ENCODE measurements at regions not wholly inside any gene's neighbourhood (a gene's known extent, or its start where the extent isn't known, plus 50 kb on each side); places are given as distances from the start of the nearest gene placed in this dataset.

DNA sequence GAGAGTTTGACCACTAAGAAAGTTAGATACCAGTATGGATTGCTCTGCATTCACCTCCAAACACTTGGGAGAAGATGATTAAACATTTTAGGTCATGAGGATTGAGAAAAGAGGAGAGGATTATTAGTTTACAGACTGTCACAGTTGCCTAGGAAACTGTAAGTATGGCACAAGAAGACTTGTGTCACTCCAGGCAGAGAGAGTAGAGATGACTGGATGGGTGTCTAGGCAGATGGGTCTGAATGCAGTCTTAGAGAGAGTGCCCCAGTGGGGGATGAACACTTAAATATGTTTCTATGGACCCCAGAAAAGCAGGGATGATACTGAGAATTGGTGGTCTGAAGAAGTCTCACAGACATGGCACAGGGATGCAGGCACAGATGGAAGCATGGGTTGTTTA, 477.6 kb upstream of the B3GALT2 start:
- Histone ChIP-seq H3K9ac (ENCODE audit: low read length in 3 of 3) (no peak overlapping the region), H3K27me3 (ENCODE audit: control insufficient read depth, insufficient read depth, low read length) (no peaks in the 10 kb centered on the region), H3K4me3 (ENCODE audit: low read length in 3 of 3) (no peak overlapping the region), H3K9me3 (ENCODE audit: control insufficient read depth in 2 of 3, insufficient read depth in 1 of 3, low read length in 3 of 3) (no peaks in the 10 kb centered on the region), H3K36me3 (ENCODE audit: control insufficient read depth in 2 of 3, insufficient read depth in 3 of 3, low read length in 3 of 3) (no peaks in the 10 kb centered on the region), H3K27ac (ENCODE audit: low read depth in 2 of 2, low read length in 2 of 2) (no peak overlapping the region), H3K4me1 (ENCODE audit: control insufficient read depth in 2 of 3, insufficient read depth in 2 of 3, low read depth in 1 of 3, low read length in 3 of 3) (no peaks in the 10 kb centered on the region)
- no peak for DNase-seq
- no peak for FAIRE-seq
- intact Hi-C loops (cut with DNase I), result no loop called here
- TF ChIP-seq, protein P1, sequence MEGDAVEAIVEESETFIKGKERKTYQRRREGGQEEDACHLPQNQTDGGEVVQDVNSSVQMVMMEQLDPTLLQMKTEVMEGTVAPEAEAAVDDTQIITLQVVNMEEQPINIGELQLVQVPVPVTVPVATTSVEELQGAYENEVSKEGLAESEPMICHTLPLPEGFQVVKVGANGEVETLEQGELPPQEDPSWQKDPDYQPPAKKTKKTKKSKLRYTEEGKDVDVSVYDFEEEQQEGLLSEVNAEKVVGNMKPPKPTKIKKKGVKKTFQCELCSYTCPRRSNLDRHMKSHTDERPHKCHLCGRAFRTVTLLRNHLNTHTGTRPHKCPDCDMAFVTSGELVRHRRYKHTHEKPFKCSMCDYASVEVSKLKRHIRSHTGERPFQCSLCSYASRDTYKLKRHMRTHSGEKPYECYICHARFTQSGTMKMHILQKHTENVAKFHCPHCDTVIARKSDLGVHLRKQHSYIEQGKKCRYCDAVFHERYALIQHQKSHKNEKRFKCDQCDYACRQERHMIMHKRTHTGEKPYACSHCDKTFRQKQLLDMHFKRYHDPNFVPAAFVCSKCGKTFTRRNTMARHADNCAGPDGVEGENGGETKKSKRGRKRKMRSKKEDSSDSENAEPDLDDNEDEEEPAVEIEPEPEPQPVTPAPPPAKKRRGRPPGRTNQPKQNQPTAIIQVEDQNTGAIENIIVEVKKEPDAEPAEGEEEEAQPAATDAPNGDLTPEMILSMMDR (IDR thresholded peaks at IDR 0.05; ENCODE audit: borderline replicate concordance, extremely low read depth, insufficient read depth), result no peak

DNA sequence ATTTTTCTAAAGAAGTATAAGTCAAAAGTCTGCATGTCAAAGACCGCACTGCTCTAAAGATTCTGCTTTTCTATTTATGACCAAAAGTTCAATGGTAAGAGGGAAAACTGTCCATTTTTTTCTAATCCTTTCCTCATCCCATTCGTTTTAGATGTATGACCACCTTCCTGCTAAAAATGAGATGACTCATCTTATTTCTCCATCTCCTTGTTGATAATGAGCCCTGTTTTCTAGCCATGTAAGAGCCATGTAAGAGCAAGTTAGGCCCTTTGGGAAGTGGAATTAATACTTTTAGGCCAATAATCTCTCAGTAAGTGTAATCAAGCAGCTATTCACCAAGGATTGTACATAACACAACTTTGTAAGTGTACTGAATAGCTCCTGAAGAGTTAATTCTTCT, 475.6 kb upstream of the B3GALT2 start:
- intact Hi-C loops (cut with DNase I), result no loop called here
- Histone ChIP-seq H3K4me3 (ENCODE audit: low read length in 3 of 3) (no peak overlapping the region), H3K27me3 (ENCODE audit: control insufficient read depth, insufficient read depth, low read length) (no peaks in the 10 kb centered on the region), H3K36me3 (ENCODE audit: control insufficient read depth in 2 of 3, insufficient read depth in 3 of 3, low read length in 3 of 3) (no peaks in the 10 kb centered on the region), H3K9me3 (ENCODE audit: control insufficient read depth in 2 of 3, insufficient read depth in 1 of 3, low read length in 3 of 3) (no peaks in the 10 kb centered on the region), H3K27ac (ENCODE audit: low read depth in 2 of 2, low read length in 2 of 2) (no peak overlapping the region), H3K9ac (ENCODE audit: low read length in 3 of 3) (no peak overlapping the region), H3K4me1 (ENCODE audit: control insufficient read depth in 2 of 3, insufficient read depth in 2 of 3, low read depth in 1 of 3, low read length in 3 of 3) (no peaks in the 10 kb centered on the region)
- FAIRE-seq (no peak), DNase-seq (no peak)
- TF ChIP-seq, protein P1 (IDR thresholded peaks at IDR 0.05; ENCODE audit: borderline replicate concordance, extremely low read depth, insufficient read depth), result no peak

DNA sequence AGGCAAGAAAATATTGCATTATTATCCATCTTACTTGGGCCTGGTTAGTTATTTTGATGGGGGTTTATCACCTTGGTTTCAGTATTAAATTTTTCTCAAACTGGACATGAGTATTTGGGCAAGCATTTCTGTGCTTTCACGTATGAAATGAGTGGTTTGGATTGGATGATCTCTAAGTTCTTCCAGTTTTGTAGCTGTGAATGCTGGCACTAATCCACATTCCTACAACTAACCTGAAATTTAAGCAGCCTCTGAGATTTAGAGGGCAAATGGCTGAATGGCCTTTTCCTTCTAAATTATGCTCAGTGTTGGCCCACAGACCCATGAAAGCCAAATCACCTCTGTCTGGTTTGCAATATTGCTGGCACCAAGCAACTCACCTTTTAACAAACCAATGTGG, 475.0 kb upstream of the B3GALT2 start:
- Histone ChIP-seq H3K4me3 (ENCODE audit: low read length in 3 of 3) (no peak overlapping the region), H3K4me1 (ENCODE audit: control insufficient read depth in 2 of 3, insufficient read depth in 2 of 3, low read depth in 1 of 3, low read length in 3 of 3) (no peaks in the 10 kb centered on the region), H3K9me3 (ENCODE audit: control insufficient read depth in 2 of 3, insufficient read depth in 1 of 3, low read length in 3 of 3) (no peaks in the 10 kb centered on the region), H3K9ac (ENCODE audit: low read length in 3 of 3) (no peak overlapping the region), H3K36me3 (ENCODE audit: control insufficient read depth in 2 of 3, insufficient read depth in 3 of 3, low read length in 3 of 3) (no peaks in the 10 kb centered on the region), H3K27ac (ENCODE audit: low read depth in 2 of 2, low read length in 2 of 2) (no peak overlapping the region), H3K27me3 (ENCODE audit: control insufficient read depth, insufficient read depth, low read length) (no peaks in the 10 kb centered on the region)
- FAIRE-seq (no peak), DNase-seq (no peak)
- intact Hi-C loops (cut with DNase I), result no loop called here
- TF ChIP-seq, protein P1 (IDR thresholded peaks at IDR 0.05; ENCODE audit: borderline replicate concordance, extremely low read depth, insufficient read depth), result no peak

DNA sequence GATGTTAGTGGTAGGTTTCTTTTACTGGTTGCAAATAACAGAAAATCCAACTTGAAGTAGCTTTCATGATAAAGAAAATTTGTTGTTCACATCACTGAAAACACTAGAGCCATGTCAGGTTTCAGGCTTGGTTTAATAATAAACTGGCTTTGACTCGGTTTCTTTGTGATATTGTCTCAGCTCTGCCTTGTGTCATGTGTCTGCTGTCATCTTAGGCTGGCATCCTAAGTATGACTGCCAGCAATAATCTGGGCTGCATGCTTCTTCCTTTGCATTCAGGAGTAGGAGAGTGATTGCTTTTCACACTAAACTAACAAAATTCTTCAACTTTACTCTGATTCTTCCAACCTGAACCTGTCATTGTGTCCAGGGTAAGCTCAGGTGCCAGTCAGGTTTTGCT, 474.0 kb upstream of the B3GALT2 start:
- no peaks in the 10 kb centered on the region for H3K27me3 ChIP-seq (ENCODE audit: control insufficient read depth, insufficient read depth, low read length)
- DNase-seq (no peak), FAIRE-seq (no peak)
- TF ChIP-seq, protein P1 (IDR thresholded peaks at IDR 0.05; ENCODE audit: borderline replicate concordance, extremely low read depth, insufficient read depth), result no peak
- no peak overlapping the region for H3K4me3 ChIP-seq (ENCODE audit: low read length in 3 of 3)
- no peaks in the 10 kb centered on the region for H3K9me3 ChIP-seq (ENCODE audit: control insufficient read depth in 2 of 3, insufficient read depth in 1 of 3, low read length in 3 of 3)
- H3K4me1 ChIP-seq (ENCODE audit: control insufficient read depth in 2 of 3, insufficient read depth in 2 of 3, low read depth in 1 of 3, low read length in 3 of 3), result no peaks in the 10 kb centered on the region
- intact Hi-C loops (cut with DNase I), result no loop called here
- H3K36me3 ChIP-seq (ENCODE audit: control insufficient read depth in 2 of 3, insufficient read depth in 3 of 3, low read length in 3 of 3), result no peaks in the 10 kb centered on the region
- H3K27ac ChIP-seq (ENCODE audit: low read depth in 2 of 2, low read length in 2 of 2), result no peak overlapping the region
- no peak overlapping the region for H3K9ac ChIP-seq (ENCODE audit: low read length in 3 of 3)

Data from kidney (tissue), 13 donors.